Breast epithelium (tissue), 4 donors: ENCODE measurements at regions not wholly inside any gene's neighbourhood (a gene's known extent, or its start where the extent isn't known, plus 50 kb on each side); places are given as distances from the start of the nearest gene placed in this dataset.

Source experiments
- DNase-seq, 2 donors: peaks; one replicate each; pipeline ENCODE4 v3.0.0-alpha.2; 2019; ENCODE audit warnings: low spot score in 2 of 2
- H3K27ac ChIP-seq, 2 donors: fragments of 200-600 bp; sonication (generic) in 1 of 2; one replicate each; pipeline ENCODE4 v1.5.1; 2016 to 2019; ENCODE audit warnings: mild to moderate bottlenecking in 1 of 2
- H3K27me3 ChIP-seq, 2 donors: fragments of 200-600 bp; sonication (generic) in 1 of 2; one replicate each; pipeline versions ENCODE4 v1.5.1 to v1.6.0; 2017 to 2019; ENCODE audit warnings: control low read depth in 1 of 2, mild to moderate bottlenecking in 1 of 2
- H3K36me3 ChIP-seq: fragments of 200-600 bp; one replicate; pipeline ENCODE4 v1.5.1; 2019
- H3K4me1 ChIP-seq, 2 donors: fragments of 200-600 bp; sonication (generic); one replicate each; pipeline ENCODE4 v1.5.1; 2016 to 2019; ENCODE audit warnings: control low read depth in 1 of 2
- H3K4me3 ChIP-seq, 3 donors: fragments of 200-600 bp; sonication (generic); 1 replicate in 2 of 3; 2 replicates in 1 of 3; pipeline ENCODE4 v1.5.1; 2016 to 2019; ENCODE audit warnings: mild to moderate bottlenecking in 3 of 3, moderate library complexity in 2 of 3
- H3K9me3 ChIP-seq, 2 donors: fragments of 200-600 bp; sonication (generic) in 1 of 2; one replicate each; pipeline ENCODE4 v1.5.1; 2016 to 2019; ENCODE audit warnings: control low read depth in 1 of 2
- POLR2A ChIP-seq: fragments of 450-650 bp; IDR thresholded peaks from one replicate; pipeline ENCODE4 v1.6.1; 2016; ENCODE audit warnings: antibody characterized with exemption, mild to moderate bottlenecking, moderate library complexity
- POLR2AphosphoS5 ChIP-seq, 3 donors: sonication (generic); formaldehyde crosslinking; IDR thresholded peaks; one replicate each; pipeline ENCODE4 v1.6.1; 2017; ENCODE audit warnings: antibody characterized with exemption in 3 of 3
- intact Hi-C: fragments of 100-400 bp; cut with DNase I; formaldehyde crosslinking; loops from one replicate; pipeline ENCODE4 v1.15.1; 2023; ENCODE audit warnings: low total_unique reads
- TF ChIP-seq, protein P1 (sequence below), 3 donors: fragments of 450-650 bp; IDR thresholded peaks; one replicate each; pipeline ENCODE4 v1.5.1; 2016 to 2017; ENCODE audit warnings: antibody characterized with exemption in 3 of 3, mild to moderate bottlenecking in 3 of 3, moderate library complexity in 3 of 3

DNA sequence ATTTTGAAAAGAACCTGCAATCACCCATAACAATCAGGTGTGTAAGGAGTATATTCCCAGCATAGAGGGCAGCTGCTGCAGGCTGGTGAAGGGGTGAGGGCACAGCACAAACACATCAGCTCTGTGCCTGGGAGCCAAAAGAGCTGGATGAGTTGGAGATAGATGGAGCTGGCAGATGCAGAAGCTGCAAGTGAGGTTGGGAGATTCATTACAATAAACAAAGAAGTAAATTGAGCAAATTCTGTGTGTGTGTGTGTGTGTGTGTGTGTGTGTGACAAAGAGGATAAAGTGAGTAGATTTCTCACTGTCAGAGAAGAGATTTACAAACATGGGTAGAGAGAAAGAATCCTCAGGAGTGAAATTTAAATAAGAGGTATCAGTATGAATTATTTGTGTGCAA lies 994.7 kb downstream of the EPHA3 start:
- no peak overlapping the region for H3K27ac ChIP-seq
- H3K27me3 ChIP-seq, result no peaks in the 10 kb centered on the region
- no peak for TF ChIP-seq POLR2AphosphoS5 (IDR thresholded peaks at IDR 0.05)
- TF ChIP-seq, protein P1, sequence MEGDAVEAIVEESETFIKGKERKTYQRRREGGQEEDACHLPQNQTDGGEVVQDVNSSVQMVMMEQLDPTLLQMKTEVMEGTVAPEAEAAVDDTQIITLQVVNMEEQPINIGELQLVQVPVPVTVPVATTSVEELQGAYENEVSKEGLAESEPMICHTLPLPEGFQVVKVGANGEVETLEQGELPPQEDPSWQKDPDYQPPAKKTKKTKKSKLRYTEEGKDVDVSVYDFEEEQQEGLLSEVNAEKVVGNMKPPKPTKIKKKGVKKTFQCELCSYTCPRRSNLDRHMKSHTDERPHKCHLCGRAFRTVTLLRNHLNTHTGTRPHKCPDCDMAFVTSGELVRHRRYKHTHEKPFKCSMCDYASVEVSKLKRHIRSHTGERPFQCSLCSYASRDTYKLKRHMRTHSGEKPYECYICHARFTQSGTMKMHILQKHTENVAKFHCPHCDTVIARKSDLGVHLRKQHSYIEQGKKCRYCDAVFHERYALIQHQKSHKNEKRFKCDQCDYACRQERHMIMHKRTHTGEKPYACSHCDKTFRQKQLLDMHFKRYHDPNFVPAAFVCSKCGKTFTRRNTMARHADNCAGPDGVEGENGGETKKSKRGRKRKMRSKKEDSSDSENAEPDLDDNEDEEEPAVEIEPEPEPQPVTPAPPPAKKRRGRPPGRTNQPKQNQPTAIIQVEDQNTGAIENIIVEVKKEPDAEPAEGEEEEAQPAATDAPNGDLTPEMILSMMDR (IDR thresholded peaks at IDR 0.05), result no peak
- TF ChIP-seq POLR2A, result no peak
- DNase-seq, result no peak
- no peaks in the 10 kb centered on the region for H3K36me3 ChIP-seq
- H3K4me1 ChIP-seq, result no peaks in the 10 kb centered on the region
- intact Hi-C loops, result no loop called here
- no peak overlapping the region for H3K4me3 ChIP-seq
- no peaks in the 10 kb centered on the region for H3K9me3 ChIP-seq

DNA sequence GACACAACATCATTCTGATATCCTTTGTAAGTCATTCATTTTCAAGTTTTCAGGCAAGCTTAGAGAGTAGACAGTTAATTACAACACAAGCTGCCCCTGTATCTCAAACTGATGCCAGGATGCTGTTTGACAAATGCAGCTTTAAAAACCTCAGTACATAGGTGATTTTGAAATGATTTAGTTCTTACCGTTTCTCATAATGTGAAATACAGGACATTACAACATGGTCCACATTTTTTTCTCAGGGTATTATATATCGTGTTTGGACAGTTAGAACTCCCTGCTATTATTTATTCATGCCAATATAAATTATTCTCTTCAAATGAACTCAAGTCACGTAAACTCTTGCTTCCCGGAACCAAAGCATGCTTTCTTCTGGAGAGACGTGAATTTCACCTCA lies 1013.9 kb downstream of the EPHA3 start:
- no peaks in the 10 kb centered on the region for H3K4me1 ChIP-seq
- intact Hi-C loops, result no loop called here
- no peaks in the 10 kb centered on the region for H3K27me3 ChIP-seq
- H3K9me3 ChIP-seq, result peaks cover 4 to 14% of the 10 kb centered on the region in 2 donors
- H3K27ac ChIP-seq, result no peak overlapping the region
- no peak for DNase-seq
- H3K36me3 ChIP-seq, result no peaks in the 10 kb centered on the region
- H3K4me3 ChIP-seq, result no peak overlapping the region
- TF ChIP-seq, protein P1 (IDR thresholded peaks at IDR 0.05), result no peak
- TF ChIP-seq POLR2AphosphoS5 (IDR thresholded peaks at IDR 0.05) (no peak), POLR2A (no peak)

DNA sequence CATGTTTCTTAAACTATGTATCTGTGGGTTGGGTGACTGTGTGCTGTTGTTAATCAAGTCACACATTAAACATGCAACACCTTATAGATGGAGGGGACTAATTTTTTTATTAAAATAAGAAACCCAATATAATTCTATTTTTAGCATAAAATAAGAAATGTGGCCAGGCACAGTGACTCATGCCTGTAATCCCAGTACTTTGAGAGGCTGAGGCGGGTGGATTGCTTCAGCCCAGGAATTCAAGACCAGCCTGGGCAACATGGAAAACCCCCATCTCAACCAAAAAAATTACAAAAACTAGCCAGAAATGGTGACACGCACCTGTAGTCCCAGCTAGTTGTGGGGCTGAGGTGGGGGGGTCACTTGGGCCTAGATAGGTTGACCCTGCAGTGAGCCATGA lies 1021.0 kb downstream of the EPHA3 start:
- no peak overlapping the region for H3K27ac ChIP-seq

DNA sequence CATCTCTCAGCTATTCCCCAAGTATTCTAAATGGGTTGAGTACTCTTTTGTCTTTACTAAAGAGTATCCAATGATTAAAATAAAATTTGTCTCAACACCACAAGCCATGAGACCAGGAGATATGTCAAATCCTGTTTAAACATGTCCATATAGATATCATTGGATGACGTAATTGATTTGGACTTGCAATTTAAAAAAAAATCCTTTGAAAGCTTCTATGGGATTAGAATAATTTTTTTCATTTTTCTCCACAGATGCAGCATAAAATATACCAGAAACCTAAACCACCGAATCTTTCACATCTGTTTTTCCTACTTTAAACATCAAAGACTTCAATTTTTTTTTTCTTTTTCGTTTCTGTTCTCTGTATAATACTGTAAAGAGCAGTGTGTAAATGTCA lies 1022.3 kb downstream of the EPHA3 start:
- no peaks in the 10 kb centered on the region for H3K27me3 ChIP-seq
- TF ChIP-seq POLR2A (no peak), POLR2AphosphoS5 (IDR thresholded peaks at IDR 0.05) (no peak)
- TF ChIP-seq, protein P1 (IDR thresholded peaks at IDR 0.05), result no peak
- no peak for DNase-seq

More for the DNA sequence above, 1021.0 kb downstream of the EPHA3 start:
- TF ChIP-seq, protein P1 (IDR thresholded peaks at IDR 0.05), result no peak
- no peak for TF ChIP-seq POLR2A
- no peak for TF ChIP-seq POLR2AphosphoS5 (IDR thresholded peaks at IDR 0.05)
- Histone ChIP-seq H3K36me3 (no peaks in the 10 kb centered on the region), H3K4me3 (no peak overlapping the region), H3K9me3 (peaks cover 0 to 11% of the 10 kb centered on the region in 2 donors), H3K4me1 (no peaks in the 10 kb centered on the region), H3K27me3 (no peaks in the 10 kb centered on the region)
- intact Hi-C loops, result no loop called here
- DNase-seq, result no peak

DNA sequence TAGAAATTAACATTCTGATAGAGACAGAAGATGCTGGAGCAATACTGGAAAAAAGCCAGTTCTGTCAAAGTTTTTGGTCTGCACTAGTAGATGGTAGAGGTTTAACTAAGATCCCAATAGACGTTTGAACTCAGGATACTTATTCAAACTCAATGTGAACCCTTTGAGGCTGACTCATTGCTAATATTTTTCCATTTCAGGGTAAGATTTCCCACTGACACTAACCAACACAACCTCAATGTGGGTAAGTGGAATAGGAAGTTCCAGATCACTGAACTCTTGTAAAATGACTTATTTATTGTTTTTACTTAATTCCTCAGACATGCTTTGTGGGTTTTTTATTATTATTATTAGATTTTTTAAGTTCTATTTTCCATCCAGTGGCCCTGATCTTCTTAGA lies 1024.8 kb downstream of the EPHA3 start:
- Histone ChIP-seq H3K36me3 (no peaks in the 10 kb centered on the region), H3K9me3 (peaks cover 0 to 2% of the 10 kb centered on the region in 2 donors), H3K27me3 (no peaks in the 10 kb centered on the region), H3K4me3 (no peak overlapping the region), H3K4me1 (no peaks in the 10 kb centered on the region), H3K27ac (no peak overlapping the region)
- intact Hi-C loops, result no loop called here
- TF ChIP-seq, protein P1 (IDR thresholded peaks at IDR 0.05), result no peak
- TF ChIP-seq POLR2A, result no peak
- TF ChIP-seq POLR2AphosphoS5 (IDR thresholded peaks at IDR 0.05), result no peak
- DNase-seq, result no peak

More for the DNA sequence above, 1022.3 kb downstream of the EPHA3 start:
- H3K9me3 ChIP-seq, result peaks cover 0 to 11% of the 10 kb centered on the region in 2 donors
- no peak overlapping the region for H3K27ac ChIP-seq
- H3K36me3 ChIP-seq, result no peaks in the 10 kb centered on the region
- H3K4me3 ChIP-seq, result no peak overlapping the region
- intact Hi-C loops, result no loop called here
- H3K4me1 ChIP-seq, result no peaks in the 10 kb centered on the region
